ENCODE measurements at regions not wholly inside any gene's neighbourhood (a gene's known extent, or its start where the extent isn't known, plus 50 kb on each side); places are given as distances from the start of the nearest gene placed in this dataset.
"Not testable (repeated sequence)": the region's sequence is repeated elsewhere in the genome, so short reads cannot be mapped to it uniquely, and the experiment has no call there.

DNA sequence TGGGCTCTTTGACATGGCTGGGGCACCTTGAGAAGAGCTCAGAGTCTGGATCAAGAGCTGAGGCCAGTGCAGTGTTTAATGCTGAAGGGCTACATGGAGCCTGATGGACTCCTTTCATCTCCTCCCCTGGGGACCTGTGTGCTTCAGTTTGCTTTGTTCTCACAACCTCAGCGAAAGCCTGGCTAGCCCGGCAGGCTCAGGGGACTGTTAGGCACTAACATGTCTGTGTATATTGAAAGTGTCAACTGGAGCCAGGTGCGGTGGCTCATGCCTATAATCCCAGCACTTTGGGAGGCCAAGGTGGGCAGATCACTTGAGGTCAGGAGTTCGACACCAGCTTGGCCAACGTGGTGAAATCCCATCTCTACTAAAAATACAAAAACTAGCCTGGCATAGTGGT is 194.5 kb downstream of the C1orf94 start:
- DNase-seq: not testable (repeated sequence)

DNA sequence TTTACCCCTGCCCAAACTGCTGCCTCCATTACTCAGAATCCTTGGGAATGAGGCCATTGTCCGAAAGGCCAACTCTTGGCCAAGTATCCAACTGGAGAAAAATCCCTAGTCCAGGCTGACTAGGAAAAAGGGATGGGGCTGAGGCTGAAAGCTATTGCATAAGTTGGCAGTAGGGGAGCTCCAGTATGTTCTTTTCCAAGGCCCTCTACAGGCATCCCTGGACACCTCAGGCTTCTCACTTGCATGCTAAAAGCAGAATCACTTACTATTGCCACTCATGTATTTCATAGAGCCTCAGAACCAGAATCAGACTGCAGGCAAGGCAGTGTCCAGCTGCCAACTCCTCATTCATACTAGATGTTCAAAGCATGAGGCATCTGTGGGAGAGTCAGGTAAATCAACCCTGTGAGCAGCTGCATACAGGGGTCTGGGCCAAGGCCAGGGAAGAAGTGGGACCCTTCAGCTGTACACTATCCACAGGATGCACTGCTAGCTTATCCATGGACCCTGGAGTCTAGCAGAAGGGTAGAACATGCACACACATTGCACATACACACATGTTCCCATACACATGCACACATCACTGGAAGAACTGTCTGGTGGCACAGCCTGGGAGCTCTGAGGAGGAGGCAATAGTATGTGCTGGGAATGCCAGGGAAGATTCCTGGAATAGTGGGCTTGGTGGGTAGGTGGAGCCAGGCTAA is 195.3 kb downstream of the C1orf94 start:
- DNase-seq: no peak

- no peak for DNase-seq
Measured at GRCh38 chr1:34372891-34373290, 196.2 kb downstream of the C1orf94 start.

GRCh38 chr1:34373912-34374311 is 197.2 kb downstream of the C1orf94 start:
- DNase-seq: no peak

- no peak for DNase-seq
Measured at GRCh38 chr1:34376531-34376930, 199.8 kb downstream of the C1orf94 start.

DNA sequence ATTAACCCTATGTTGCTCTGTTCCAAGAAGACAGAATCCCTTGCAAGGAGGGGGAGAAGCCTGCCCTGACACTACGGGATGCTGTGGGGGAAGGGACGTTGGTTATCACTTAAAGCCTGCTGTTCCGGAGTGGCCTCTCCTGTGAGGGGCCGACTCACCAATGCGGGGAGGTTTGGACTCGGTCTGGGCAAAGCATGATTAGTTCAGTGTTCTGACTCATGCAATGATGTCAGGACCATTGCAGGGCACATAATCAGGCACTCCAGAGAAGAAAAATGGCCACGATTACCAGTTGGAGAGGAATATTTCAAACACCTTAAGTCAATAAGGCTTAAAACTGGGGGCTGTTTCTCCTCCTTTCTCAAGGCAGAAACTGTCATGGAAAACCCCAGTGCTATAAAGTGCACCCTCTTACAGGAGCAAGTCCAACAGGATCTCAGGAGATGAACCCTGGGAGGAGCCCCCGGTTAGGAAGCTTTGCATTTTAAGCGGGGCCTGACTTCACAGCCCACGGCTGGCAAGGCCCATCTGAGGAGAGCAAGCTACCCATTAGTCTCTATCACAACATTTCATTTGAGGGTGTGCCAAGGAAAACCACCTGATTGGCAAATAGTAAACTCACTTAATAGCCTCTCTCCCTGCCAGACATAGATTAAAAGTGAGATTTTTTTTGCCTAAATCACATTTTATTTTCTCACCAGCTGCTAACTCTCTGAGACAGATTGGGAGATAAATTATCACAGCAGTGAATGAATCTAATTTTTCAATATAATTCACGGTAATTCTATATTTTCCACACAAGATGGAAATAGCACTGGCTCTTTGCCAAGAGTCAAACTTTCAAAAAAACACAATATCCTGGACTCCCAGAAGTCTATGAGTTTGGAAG is 202.5 kb downstream of the C1orf94 start:
- no peak for DNase-seq

DNA sequence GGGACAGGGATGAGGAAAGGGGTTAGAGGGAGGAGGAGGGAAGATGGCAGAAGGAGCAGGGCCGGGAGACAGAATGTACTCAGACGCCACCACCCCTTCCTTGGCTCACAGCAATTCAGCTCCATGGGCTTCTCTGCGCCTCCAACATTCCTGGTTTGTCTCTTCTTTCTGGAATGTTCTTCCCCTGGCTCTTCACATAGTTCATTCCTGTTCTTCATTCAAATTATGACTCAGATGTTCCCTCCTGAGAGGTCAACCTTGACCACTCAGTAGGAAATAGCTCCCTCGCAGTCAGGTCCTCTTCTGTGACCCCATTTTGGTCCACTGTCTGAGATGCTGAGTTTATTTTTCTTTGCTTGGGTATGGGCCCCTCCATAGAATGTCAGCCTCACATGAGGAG is 203.2 kb downstream of the C1orf94 start:
- no peak for DNase-seq

- DNase-seq: no peak
Measured at GRCh38 chr1:34380526-34381124, 203.9 kb downstream of the C1orf94 start.

DNA sequence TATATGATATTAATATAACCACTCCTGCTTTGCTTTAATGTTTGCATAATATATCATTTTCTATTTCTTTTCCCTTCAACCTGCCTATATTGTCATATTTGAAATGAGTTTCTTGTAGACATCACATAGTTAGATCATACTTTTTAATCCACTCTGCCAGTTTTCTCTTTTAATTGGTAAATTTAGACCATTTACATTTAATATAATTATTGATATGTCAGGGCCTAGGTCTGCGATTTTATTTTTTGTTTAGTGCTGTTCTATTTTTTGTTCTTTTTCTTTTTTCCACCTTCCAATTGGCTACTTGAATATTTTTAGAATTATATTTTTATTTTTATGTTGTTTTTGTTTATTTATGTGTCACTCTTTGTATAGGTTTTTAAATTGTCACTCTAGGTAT is 213.3 kb downstream of the C1orf94 start:
- no peak for DNase-seq

DNA sequence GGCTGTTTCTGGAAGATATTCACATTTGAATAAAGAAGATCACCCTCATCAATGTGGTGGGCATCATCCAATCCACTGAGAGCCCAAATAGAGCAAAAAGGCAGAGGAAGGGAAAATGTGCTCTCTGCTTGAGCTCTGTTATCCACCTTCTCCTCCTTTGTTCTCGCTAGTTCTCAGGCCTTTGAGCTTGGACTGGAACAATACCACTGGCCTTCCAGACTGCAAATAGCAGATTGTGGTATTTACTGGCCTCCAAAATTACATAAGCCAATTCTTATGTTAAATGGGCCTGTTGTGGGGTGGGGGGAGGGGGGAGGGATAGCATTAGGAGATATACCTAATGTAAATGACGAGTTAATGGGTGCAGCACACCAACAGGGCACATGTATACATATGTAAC is 219.3 kb downstream of the C1orf94 start:
- DNase-seq: no peak

DNA sequence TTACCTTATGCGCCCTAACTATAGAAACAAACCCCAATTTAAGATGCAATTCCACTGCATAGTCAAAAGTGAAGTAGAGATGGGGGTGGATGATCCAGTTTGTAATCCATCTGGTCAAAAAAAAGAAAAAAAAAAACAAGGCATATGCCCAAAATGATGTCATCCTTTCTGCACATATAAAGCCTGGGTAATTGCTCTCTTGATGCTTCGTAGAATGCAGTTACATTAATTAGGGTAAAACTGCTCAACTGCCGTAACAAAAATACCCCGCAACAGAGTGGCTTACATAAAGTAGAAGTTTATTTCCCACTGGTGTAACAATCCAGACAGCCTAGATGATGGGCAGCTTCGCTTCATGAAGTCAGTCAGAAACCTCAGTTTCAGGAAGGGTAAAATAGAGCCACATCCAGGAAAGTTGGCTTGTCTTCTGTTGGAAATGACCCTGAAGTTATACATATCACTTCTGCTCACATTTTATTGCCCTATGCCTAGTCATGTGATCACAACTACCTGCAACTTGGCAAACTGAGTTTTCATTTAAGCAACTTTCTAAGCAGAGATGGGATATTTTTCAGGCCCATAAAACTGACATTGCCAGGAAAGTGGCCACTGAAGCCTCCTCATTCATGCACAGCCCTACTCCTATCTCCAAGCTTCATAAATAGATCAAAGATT is 221.7 kb downstream of the C1orf94 start:
- no peak for DNase-seq

- DNase-seq: no peak
Measured at GRCh38 chr1:34398916-34399275, 222.2 kb downstream of the C1orf94 start.

- no peak for DNase-seq
Measured at GRCh38 chr1:34400675-34401074, 224.0 kb downstream of the C1orf94 start.

- DNase-seq: no peak
Measured at GRCh38 chr1:34403156-34403555, 226.4 kb downstream of the C1orf94 start.

GRCh38 chr1:34404804-34405203 is 228.1 kb downstream of the C1orf94 start:
- DNase-seq: no peak

- DNase-seq: no peak
Measured at GRCh38 chr1:34405266-34405959, 228.7 kb downstream of the C1orf94 start.

- DNase-seq: no peak
Measured at GRCh38 chr1:34406377-34406776, 229.7 kb downstream of the C1orf94 start.

GRCh38 chr1:34406833-34407539 is 230.3 kb downstream of the C1orf94 start:
- no peak for DNase-seq

DNA sequence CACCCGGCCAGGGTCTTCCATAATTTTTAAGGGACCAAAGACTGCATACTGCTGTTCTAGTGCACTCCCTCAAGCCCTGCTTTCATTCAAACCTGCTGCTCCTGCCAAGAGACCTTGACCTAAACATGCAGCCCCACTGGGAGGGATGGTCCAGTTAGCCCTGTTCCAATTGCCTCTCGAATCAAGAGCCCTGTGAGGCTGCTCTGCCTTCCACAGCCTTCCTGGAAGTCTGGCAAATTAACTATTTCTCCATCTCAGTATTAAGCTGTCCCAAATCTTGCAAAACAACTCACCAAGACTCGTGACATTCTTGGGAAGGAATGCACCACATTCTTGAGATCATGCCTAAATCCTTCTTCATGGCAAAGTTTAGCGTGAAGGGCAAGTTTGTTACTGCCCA is 231.3 kb downstream of the C1orf94 start:
- DNase-seq: no peak

DNA sequence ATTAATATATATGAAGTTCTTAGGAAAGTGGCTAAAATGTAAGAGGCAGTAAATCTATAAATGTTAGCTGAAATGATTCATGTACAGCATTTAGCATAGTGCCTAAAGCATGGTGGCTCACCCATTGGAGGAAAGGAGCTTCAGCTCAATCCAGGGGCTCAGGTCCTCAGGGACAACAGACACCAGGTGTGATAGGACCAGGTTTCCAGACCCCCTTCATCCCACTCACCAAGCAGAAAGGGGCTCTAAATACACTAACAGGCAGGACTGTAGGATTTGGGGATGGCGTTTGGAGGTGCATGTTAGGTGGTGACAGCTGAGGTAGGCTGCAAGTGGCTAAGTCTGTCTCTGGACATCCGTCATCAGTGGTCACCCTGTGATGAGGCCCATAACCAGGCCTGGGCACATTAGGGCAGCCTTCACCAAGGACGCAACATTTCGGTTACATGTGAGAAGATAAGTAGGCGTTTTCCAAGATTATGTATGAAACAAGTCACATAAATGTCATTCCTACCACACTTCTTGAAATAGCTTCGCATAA is 233.1 kb downstream of the C1orf94 start:
- no peak for DNase-seq

DNA sequence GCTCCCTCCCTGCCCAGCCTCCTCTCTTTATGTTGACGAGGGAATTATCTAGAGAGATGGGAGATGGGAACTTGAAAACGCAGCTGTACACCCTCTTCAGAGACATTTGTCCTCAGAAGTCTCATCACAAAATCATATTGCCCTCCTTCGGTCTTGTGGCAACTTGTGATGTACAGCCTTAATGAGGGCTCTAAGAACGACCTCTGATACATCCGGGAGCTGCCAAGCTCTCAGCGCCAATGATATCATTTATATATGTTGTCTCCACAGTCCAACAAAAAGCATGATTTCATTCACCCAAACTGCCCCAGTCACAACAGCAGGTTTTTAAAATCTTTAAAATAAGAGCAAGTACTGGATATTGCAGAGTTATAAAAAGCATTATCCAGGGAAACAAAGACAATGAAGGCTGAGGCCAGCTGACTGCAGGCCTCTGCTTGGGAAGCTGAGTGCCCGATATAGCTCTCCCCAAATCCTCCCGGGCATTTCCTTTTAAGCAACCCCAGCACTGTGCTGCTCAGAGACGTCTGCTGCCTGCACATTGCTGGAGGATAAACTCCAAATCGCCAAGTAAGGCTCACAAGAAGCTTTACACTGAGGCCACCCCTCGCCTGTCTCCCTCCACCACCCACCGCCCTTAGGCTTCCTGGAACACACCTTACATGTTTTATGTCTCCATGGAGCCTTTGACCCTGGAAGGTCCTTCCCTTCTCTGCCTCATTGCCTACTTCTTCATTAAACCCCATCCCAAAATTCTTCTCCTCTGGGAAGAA is 236.1 kb downstream of the C1orf94 start:
- DNase-seq: no peak
